SK-N-SH (cell line): ENCODE measurements at regions not wholly inside any gene's neighbourhood (a gene's known extent, or its start where the extent isn't known, plus 50 kb on each side); places are given as distances from the start of the nearest gene placed in this dataset.

Source experiments
- CTCF ChIA-PET: fragments of 300-600, 350-600 bp; formaldehyde crosslinking; extraction: SDS; loops from one replicate; lab custom pipeline; 2021; lab: Yijun Ruan, JAX
- POLR2A ChIA-PET: fragments of 350-600 bp; sonication (Branson Sonifier 250); formaldehyde crosslinking; extraction: SDS; loops from one replicate; lab custom pipeline; 2020; ENCODE audit warnings: antibody characterized with exemption, inconsistent platforms; lab: Yijun Ruan, JAX
- DNase-seq: peaks from one replicate; pipeline ENCODE4 v3.0.0; 2012
- H2AFZ ChIP-seq: fragments of 200-600 bp; sonication (generic); 2 replicates; pipeline ENCODE4 v1.8.1; 2016; ENCODE audit warnings: antibody characterized with exemption, mild to moderate bottlenecking, low read depth
- H3F3A ChIP-seq: fragments of 200-600 bp; sonication (generic); replicated peaks from 2 replicates; pipeline ENCODE3; 2016; ENCODE audit warnings: antibody characterized with exemption, mild to moderate bottlenecking; ENCODE audit not compliant: insufficient read depth
- H3K27ac ChIP-seq, 2 experiments: fragments of 200-500 bp in 1 of 2; fragments of 200-600 bp in 1 of 2; sonication (Bioruptor generic) in 1 of 2; sonication (generic), shearing (Covaris generic) in 1 of 2; 2 replicates each; pipeline versions ENCODE4 v1.5.1 to v1.6.1; 2014 to 2016; ENCODE audit warnings: low read depth in 2 of 2, inconsistent platforms in 1 of 2, low read length in 1 of 2, mild to moderate bottlenecking in 1 of 2, mixed read lengths in 1 of 2
- H3K27me3 ChIP-seq: fragments of 200-600 bp; sonication (generic), shearing (Covaris generic); 2 replicates; pipeline ENCODE4 v1.6.1; 2016; ENCODE audit warnings: mixed run types; ENCODE audit not compliant: insufficient read depth
- H3K36me3 ChIP-seq, 2 experiments: fragments of 200-500 bp in 1 of 2; fragments of 200-600 bp in 1 of 2; sonication (Bioruptor generic) in 1 of 2; sonication (generic) in 1 of 2; replicated peaks in 1 of 2; 2 replicates each; pipeline versions ENCODE3 to v1.5.1; 2014 to 2016; ENCODE audit warnings: low read length in 1 of 2, mild to moderate bottlenecking in 1 of 2; ENCODE audit not compliant: insufficient read depth in 2 of 2, control insufficient read depth in 1 of 2
- H3K4me1 ChIP-seq, 2 experiments: fragments of 200-500 bp in 1 of 2; fragments of 200-600 bp in 1 of 2; sonication (Bioruptor generic) in 1 of 2; sonication (generic), shearing (Covaris generic) in 1 of 2; 2 replicates each; pipeline versions ENCODE4 v1.5.1 to v1.6.1; 2014 to 2016; ENCODE audit warnings: low read depth in 1 of 2, low read length in 1 of 2, mixed run types in 1 of 2; ENCODE audit not compliant: insufficient read depth in 2 of 2, control insufficient read depth in 1 of 2
- H3K4me2 ChIP-seq: fragments of 200-600 bp; sonication (generic), shearing (Covaris generic); 2 replicates; pipeline ENCODE4 v1.6.1; 2017; ENCODE audit warnings: mixed run types
- H3K4me3 ChIP-seq, 2 experiments: fragments of 200-500 bp in 1 of 2; fragments of 200-600 bp in 1 of 2; sonication (Bioruptor generic) in 1 of 2; sonication (generic), shearing (Covaris generic) in 1 of 2; 2 replicates each; pipeline versions ENCODE4 v1.5.1 to v1.8.1; 2014 to 2016; ENCODE audit warnings: low read depth in 2 of 2, inconsistent platforms in 1 of 2, low read length in 1 of 2, mild to moderate bottlenecking in 1 of 2, mixed read lengths in 1 of 2, moderate library complexity in 1 of 2
- H3K79me2 ChIP-seq: fragments of 200-600 bp; sonication (generic); 2 replicates; pipeline ENCODE4 v1.8.1; 2017; ENCODE audit warnings: mild to moderate bottlenecking; ENCODE audit not compliant: insufficient read depth
- H3K9ac ChIP-seq: fragments of 200-600 bp; sonication (generic); 2 replicates; pipeline ENCODE4 v1.6.1; 2017; ENCODE audit warnings: mixed run types
- H3K9me2 ChIP-seq: fragments of 200-600 bp; sonication (generic); 2 replicates; pipeline ENCODE4 v1.6.1; 2017; ENCODE audit warnings: mixed run types
- H3K9me3 ChIP-seq: fragments of 200-600 bp; sonication (generic); 2 replicates; pipeline ENCODE4 v1.6.1; 2017; ENCODE audit warnings: mixed run types, mild to moderate bottlenecking, moderate library complexity
- H4K20me1 ChIP-seq: fragments of 200-600 bp; sonication (generic); 2 replicates; pipeline ENCODE4 v1.6.1; 2017; ENCODE audit warnings: mild to moderate bottlenecking, mixed run types; ENCODE audit not compliant: insufficient read depth
- CHD2 ChIP-seq: fragments of 150-350 bp; IDR thresholded peaks from 2 replicates; pipeline ENCODE4 v1.6.1; 2018; ENCODE audit warnings: low read length; ENCODE audit not compliant: partially characterized antibody
- CTCF ChIP-seq: fragments of 200-600 bp; sonication (generic); IDR thresholded peaks from 2 replicates; pipeline ENCODE4 v1.6.1; 2017; ENCODE audit warnings: antibody characterized with exemption, mild to moderate bottlenecking, moderate library complexity
- EZH2phosphoT487 ChIP-seq: fragments of 200-600 bp; sonication (generic); IDR thresholded peaks from 2 replicates; pipeline ENCODE4 v1.6.1; 2017; ENCODE audit warnings: low read depth, mixed run types, mild to moderate bottlenecking, antibody characterized with exemption, moderate library complexity, borderline replicate concordance
- FOSL2 ChIP-seq: IDR thresholded peaks from 2 replicates; pipeline ENCODE4 v1.4.0; 2012; ENCODE audit warnings: low read depth, mild to moderate bottlenecking, moderate library complexity, borderline replicate concordance
- FOXM1 ChIP-seq: IDR thresholded peaks from 2 replicates; pipeline ENCODE4 v1.4.0; 2012; ENCODE audit warnings: low read depth, mild to moderate bottlenecking
- GABPA ChIP-seq: IDR thresholded peaks from 2 replicates; pipeline ENCODE4 v1.4.0; 2012; ENCODE audit warnings: low read depth, mild to moderate bottlenecking
- IRF3 ChIP-seq: fragments of 150-350 bp; IDR thresholded peaks from 2 replicates; pipeline ENCODE4 v1.6.1; 2016; ENCODE audit warnings: mild to moderate bottlenecking, low read depth, low read length
- JUND ChIP-seq: IDR thresholded peaks from 2 replicates; pipeline ENCODE4 v1.4.0; 2012
- MAX ChIP-seq: IDR thresholded peaks from 2 replicates; pipeline ENCODE4 v1.4.0; 2012; ENCODE audit warnings: low read depth
- NRF1 ChIP-seq: IDR thresholded peaks from 2 replicates; pipeline ENCODE4 v1.6.1; 2012; ENCODE audit warnings: low read depth, mild to moderate bottlenecking, low read length
- POLR2AphosphoS5 ChIP-seq: IDR thresholded peaks from 2 replicates; pipeline ENCODE4 v1.6.1; 2012; ENCODE audit warnings: low read depth, low read length
- RAD21 ChIP-seq: IDR thresholded peaks from 2 replicates; pipeline ENCODE4 v1.6.1; 2012; ENCODE audit warnings: mild to moderate bottlenecking, low read length
- RCOR1 ChIP-seq: fragments of 150-350 bp; IDR thresholded peaks from 2 replicates; pipeline ENCODE4 v1.6.1; 2017; ENCODE audit warnings: antibody characterized with exemption, low read length
- TAF1 ChIP-seq: IDR thresholded peaks from 2 replicates; pipeline ENCODE4 v1.6.1; 2012; ENCODE audit warnings: low read depth, mild to moderate bottlenecking, low read length, moderate library complexity, borderline replicate concordance
- TCF12 ChIP-seq: IDR thresholded peaks from 2 replicates; pipeline ENCODE4 v1.4.0; 2012
- TEAD4 ChIP-seq: IDR thresholded peaks from 2 replicates; pipeline ENCODE4 v1.4.0; 2012; ENCODE audit warnings: mild to moderate bottlenecking, borderline replicate concordance; ENCODE audit not compliant: insufficient read depth
- USF1 ChIP-seq: IDR thresholded peaks from 2 replicates; pipeline ENCODE4 v1.4.0; 2012; ENCODE audit warnings: low read depth, borderline replicate concordance
- ZBTB33 ChIP-seq: IDR thresholded peaks from 2 replicates; pipeline ENCODE4 v1.4.0; 2012; ENCODE audit warnings: low read depth, borderline replicate concordance
- WGBS: methylation state at CpG from one replicate; pipeline ENCODE4 v1.1.6; 2017; ENCODE audit warnings: low lambda C conversion rate; 5-methylcytosine and 5-hydroxymethylcytosine counted together

GRCh38 chr1:58977598-58977997, 193.8 kb upstream of the JUN start (continued):
- no peak for TF ChIP-seq IRF3
- TF ChIP-seq FOSL2: no peak
- TF ChIP-seq EZH2phosphoT487: no peak
- TF ChIP-seq TCF12: no peak

- 87% methylated on average over 2 of the region's 2 CpGs for WGBS
- no peaks in the 10 kb centered on the region for H3K79me2 ChIP-seq
- H4K20me1 ChIP-seq: no peaks in the 10 kb centered on the region
- H3K27me3 ChIP-seq: no peaks in the 10 kb centered on the region
- peaks cover 0 to 11% of the 10 kb centered on the region in 2 experiments; a peak in 2 of 4 replicates for H3K4me1 ChIP-seq
- H3F3A ChIP-seq: no peaks in the 10 kb centered on the region
- ChIA-PET CTCF (no interaction called here), POLR2A (no interaction called here)
- H3K4me3 ChIP-seq: no peak overlapping the region
- H3K36me3 ChIP-seq: no peaks in the 10 kb centered on the region
- H3K9me3 ChIP-seq: no peaks in the 10 kb centered on the region
- no peak overlapping the region for H2AFZ ChIP-seq
- H3K27ac ChIP-seq: no peak overlapping the region
- H3K9me2 ChIP-seq: no peaks in the 10 kb centered on the region
- H3K4me2 ChIP-seq: no peak overlapping the region
- TF ChIP-seq USF1 (no peak), FOXM1 (no peak), GABPA (no peak), CTCF (no peak), FOSL2 (no peak), TAF1 (no peak), RCOR1 (no peak), RAD21 (no peak)
- H3K9ac ChIP-seq: no peak overlapping the region
- DNase-seq: no peak
Observed at GRCh38 chr1:58978096-58978495, 194.2 kb upstream of the JUN start.

GRCh38 chr1:58979086-58979485, 195.2 kb upstream of the JUN start:
- no peaks in the 10 kb centered on the region for H3K27me3 ChIP-seq
- H3K9me3 ChIP-seq: no peaks in the 10 kb centered on the region
- H3F3A ChIP-seq: no peaks in the 10 kb centered on the region
- H3K27ac ChIP-seq: no peak overlapping the region
- POLR2A ChIA-PET: no interaction called here
- H4K20me1 ChIP-seq: no peaks in the 10 kb centered on the region
- H3K4me1 ChIP-seq: peaks cover 0 to 18% of the 10 kb centered on the region in 2 experiments; a peak in 2 of 4 replicates
- no peak for DNase-seq
- no peaks in the 10 kb centered on the region for H3K36me3 ChIP-seq
- WGBS: 97% methylated on average over 3 of the region's 3 CpGs
- no peak overlapping the region for H3K9ac ChIP-seq
- H3K9me2 ChIP-seq: no peaks in the 10 kb centered on the region
- CTCF ChIA-PET: no interaction called here
- H3K79me2 ChIP-seq: no peaks in the 10 kb centered on the region
- H3K4me2 ChIP-seq: no peak overlapping the region
- H2AFZ ChIP-seq: no peak overlapping the region
- H3K4me3 ChIP-seq: no peak overlapping the region
- TF ChIP-seq CHD2 (no peak), TEAD4 (no peak), EZH2phosphoT487 (no peak), POLR2AphosphoS5 (no peak), RAD21 (no peak), TAF1 (no peak), NRF1 (no peak), MAX (no peak), FOXM1 (no peak), RCOR1 (no peak), ZBTB33 (no peak), IRF3 (no peak), JUND (no peak)
